Left lung (tissue), 4 donors: ENCODE measurements at regions not wholly inside any gene's neighbourhood (a gene's known extent, or its start where the extent isn't known, plus 50 kb on each side); places are given as distances from the start of the nearest gene placed in this dataset.

Experiments
- ATAC-seq: fragments of 200-7000 bp; cut with Tn5 transposase; one replicate; pipeline ENCODE4 v1.9.1; 2020; ENCODE audit warnings: moderate library complexity
- DNase-seq, 4 donors: peaks; one replicate each; pipeline ENCODE4 v3.0.0-alpha.2; 2013 to 2020
- H3K27ac ChIP-seq, 2 donors: fragments of 200-600 bp; sonication (generic) in 1 of 2; one replicate each; pipeline versions ENCODE4 v1.5.0 to v1.8.0; 2020 to 2021
- H3K27me3 ChIP-seq, 2 donors: fragments of 200-600 bp; sonication (generic) in 1 of 2; one replicate each; pipeline versions ENCODE4 v1.5.0 to v1.8.0; 2020 to 2021
- H3K36me3 ChIP-seq, 2 donors: fragments of 200-600 bp; sonication (generic) in 1 of 2; one replicate each; pipeline versions ENCODE4 v1.5.0 to v1.8.0; 2020 to 2021
- H3K4me1 ChIP-seq, 2 donors: fragments of 200-600 bp; one replicate each; pipeline ENCODE4 v1.8.0; 2021
- H3K4me3 ChIP-seq, 2 donors: fragments of 200-600 bp; sonication (generic) in 1 of 2; one replicate each; pipeline versions ENCODE4 v1.5.0 to v1.8.0; 2020 to 2021; ENCODE audit warnings: mild to moderate bottlenecking in 1 of 2
- H3K9me3 ChIP-seq, 2 donors: fragments of 200-600 bp; sonication (generic) in 1 of 2; one replicate each; pipeline versions ENCODE4 v1.5.0 to v1.8.0; 2020 to 2021
- CTCF ChIP-seq, 2 donors: fragments of 200-600 bp; sonication (generic) in 1 of 2; IDR thresholded peaks; one replicate each; pipeline versions ENCODE4 v1.5.0 to v1.8.0; 2021; ENCODE audit warnings: antibody characterized with exemption in 2 of 2
- intact Hi-C, 2 donors: fragments of 100-400 bp; cut with DNase I; formaldehyde crosslinking; loops; one replicate each; pipeline versions ENCODE4 v1.11.2 to v1.14.2; 2022
- donor health status: DM: no; HTN: yes; CAD: no.
- donor health status: DM: no; HTN: no; CAD: no.

GRCh38 chr4:155489271-155489670 lies 112.5 kb upstream of the MAP9 start:
- no peak for ATAC-seq
- TF ChIP-seq CTCF (IDR thresholded peaks at IDR 0.05), result no peak
- no peaks in the 10 kb centered on the region for H3K36me3 ChIP-seq
- no peaks in the 10 kb centered on the region for H3K27me3 ChIP-seq
- no peak overlapping the region for H3K27ac ChIP-seq
- intact Hi-C loops, result no loop called here
- no peak overlapping the region for H3K4me3 ChIP-seq
- no peaks in the 10 kb centered on the region for H3K9me3 ChIP-seq
- no peaks in the 10 kb centered on the region for H3K4me1 ChIP-seq
- DNase-seq, result no peak

- H3K27ac ChIP-seq, result no peak overlapping the region
- H3K27me3 ChIP-seq, result no peaks in the 10 kb centered on the region
- H3K4me1 ChIP-seq, result no peaks in the 10 kb centered on the region
- intact Hi-C loops, result no loop called here
- ATAC-seq (no peak), DNase-seq (peak in 1 of 4 donors; percentile 43)
- H3K36me3 ChIP-seq, result no peaks in the 10 kb centered on the region
- no peaks in the 10 kb centered on the region for H3K9me3 ChIP-seq
- no peak overlapping the region for H3K4me3 ChIP-seq
- TF ChIP-seq CTCF (IDR thresholded peaks at IDR 0.05), result no peak
These were observed 111.9 kb upstream of the MAP9 start for GRCh38 chr4:155488691-155489090.

- no peak for TF ChIP-seq CTCF (IDR thresholded peaks at IDR 0.05)
- intact Hi-C loops, result no loop called here
- no peaks in the 10 kb centered on the region for H3K4me1 ChIP-seq
- H3K27ac ChIP-seq, result no peak overlapping the region
- no peak overlapping the region for H3K4me3 ChIP-seq
- H3K27me3 ChIP-seq, result no peaks in the 10 kb centered on the region
- H3K9me3 ChIP-seq, result no peaks in the 10 kb centered on the region
- DNase-seq (no peak), ATAC-seq (no peak)
- H3K36me3 ChIP-seq, result no peaks in the 10 kb centered on the region
These were observed 110.4 kb upstream of the MAP9 start for GRCh38 chr4:155487210-155487609.

GRCh38 chr4:155481150-155481549 lies 104.4 kb upstream of the MAP9 start:
- ATAC-seq (no peak), DNase-seq (no peak)
- TF ChIP-seq CTCF (IDR thresholded peaks at IDR 0.05), result no peak
- Histone ChIP-seq H3K4me1 (no peaks in the 10 kb centered on the region), H3K9me3 (no peaks in the 10 kb centered on the region), H3K36me3 (no peaks in the 10 kb centered on the region), H3K27me3 (no peaks in the 10 kb centered on the region), H3K4me3 (no peak overlapping the region), H3K27ac (no peak overlapping the region)
- intact Hi-C loops, result no loop called here

GRCh38 chr4:155479835-155480234 lies 103.1 kb upstream of the MAP9 start:
- Histone ChIP-seq H3K27ac (no peak overlapping the region), H3K4me1 (no peaks in the 10 kb centered on the region), H3K36me3 (no peaks in the 10 kb centered on the region), H3K4me3 (no peak overlapping the region), H3K27me3 (no peaks in the 10 kb centered on the region), H3K9me3 (no peaks in the 10 kb centered on the region)
- no peak for ATAC-seq
- intact Hi-C loops, result no loop called here
- no peak for TF ChIP-seq CTCF (IDR thresholded peaks at IDR 0.05)
- no peak for DNase-seq
